ENCODE measurements at regions not wholly inside any gene's neighbourhood (a gene's known extent, or its start where the extent isn't known, plus 50 kb on each side); places are given as distances from the start of the nearest gene placed in this dataset.

DNA sequence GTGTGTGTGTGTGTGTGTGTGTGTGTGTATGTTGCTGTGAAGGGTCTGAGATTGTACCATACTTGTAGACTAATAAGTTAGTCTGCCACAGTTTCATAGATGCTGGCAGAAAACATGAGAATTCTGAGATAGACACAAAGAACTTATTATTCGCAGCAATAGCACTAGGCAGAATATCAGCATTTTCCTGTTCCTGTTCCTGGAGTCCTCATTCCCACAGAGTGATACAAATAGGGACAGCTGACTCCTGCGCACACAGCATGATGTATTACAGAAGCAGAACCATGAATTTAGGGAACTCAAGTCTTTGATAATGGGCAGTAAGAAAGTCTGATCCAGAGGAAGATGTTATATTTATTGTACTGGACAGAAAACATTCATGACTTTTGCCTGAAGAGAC, 1466.3 kb downstream of the DPP10 start:
- no peak for ATAC-seq
- no peaks in the 10 kb centered on the region for H3K27me3 ChIP-seq (replicated peaks in 1 of 2; ENCODE audit: control insufficient read depth in 2 of 2, insufficient read depth in 2 of 2, low read length in 1 of 2)
- no peak for DNase-seq (ENCODE audit: low read depth, low spot score)
- no peak overlapping the region for H3K27ac ChIP-seq (ENCODE audit: control insufficient read depth, insufficient read depth)
- TF ChIP-seq SMC3 (IDR thresholded peaks at IDR 0.05; ENCODE audit: borderline replicate concordance, low read length) = no peak
- TF ChIP-seq IRF4 (IDR thresholded peaks at IDR 0.05; ENCODE audit: low read depth, low read length) = no peak
- no peak for TF ChIP-seq MTA3 (IDR thresholded peaks at IDR 0.05; ENCODE audit: borderline replicate concordance, low read length)
- no peak for TF ChIP-seq NR2C1 (IDR thresholded peaks at IDR 0.05)
- TF ChIP-seq RB1 (IDR thresholded peaks at IDR 0.05; ENCODE audit: borderline replicate concordance) = no peak
- TF ChIP-seq USF1 (IDR thresholded peaks at IDR 0.05; ENCODE audit: borderline replicate concordance, extremely low read length, insufficient read depth, low read depth, low read length) = no peak
- no peak for TF ChIP-seq ZNF24 (IDR thresholded peaks at IDR 0.05)
- TF ChIP-seq EGR1 (IDR thresholded peaks at IDR 0.05; ENCODE audit: borderline replicate concordance in 1 of 2, low read depth in 2 of 2, low read length in 2 of 2) = no peak
- TF ChIP-seq, protein P1, sequence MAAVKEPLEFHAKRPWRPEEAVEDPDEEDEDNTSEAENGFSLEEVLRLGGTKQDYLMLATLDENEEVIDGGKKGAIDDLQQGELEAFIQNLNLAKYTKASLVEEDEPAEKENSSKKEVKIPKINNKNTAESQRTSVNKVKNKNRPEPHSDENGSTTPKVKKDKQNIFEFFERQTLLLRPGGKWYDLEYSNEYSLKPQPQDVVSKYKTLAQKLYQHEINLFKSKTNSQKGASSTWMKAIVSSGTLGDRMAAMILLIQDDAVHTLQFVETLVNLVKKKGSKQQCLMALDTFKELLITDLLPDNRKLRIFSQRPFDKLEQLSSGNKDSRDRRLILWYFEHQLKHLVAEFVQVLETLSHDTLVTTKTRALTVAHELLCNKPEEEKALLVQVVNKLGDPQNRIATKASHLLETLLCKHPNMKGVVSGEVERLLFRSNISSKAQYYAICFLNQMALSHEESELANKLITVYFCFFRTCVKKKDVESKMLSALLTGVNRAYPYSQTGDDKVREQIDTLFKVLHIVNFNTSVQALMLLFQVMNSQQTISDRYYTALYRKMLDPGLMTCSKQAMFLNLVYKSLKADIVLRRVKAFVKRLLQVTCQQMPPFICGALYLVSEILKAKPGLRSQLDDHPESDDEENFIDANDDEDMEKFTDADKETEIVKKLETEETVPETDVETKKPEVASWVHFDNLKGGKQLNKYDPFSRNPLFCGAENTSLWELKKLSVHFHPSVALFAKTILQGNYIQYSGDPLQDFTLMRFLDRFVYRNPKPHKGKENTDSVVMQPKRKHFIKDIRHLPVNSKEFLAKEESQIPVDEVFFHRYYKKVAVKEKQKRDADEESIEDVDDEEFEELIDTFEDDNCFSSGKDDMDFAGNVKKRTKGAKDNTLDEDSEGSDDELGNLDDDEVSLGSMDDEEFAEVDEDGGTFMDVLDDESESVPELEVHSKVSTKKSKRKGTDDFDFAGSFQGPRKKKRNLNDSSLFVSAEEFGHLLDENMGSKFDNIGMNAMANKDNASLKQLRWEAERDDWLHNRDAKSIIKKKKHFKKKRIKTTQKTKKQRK (IDR thresholded peaks at IDR 0.05; ENCODE audit: low read depth, low read length) = no peak
- TF ChIP-seq MLLT1 (IDR thresholded peaks at IDR 0.05) = no peak
- TF ChIP-seq, protein P2, sequence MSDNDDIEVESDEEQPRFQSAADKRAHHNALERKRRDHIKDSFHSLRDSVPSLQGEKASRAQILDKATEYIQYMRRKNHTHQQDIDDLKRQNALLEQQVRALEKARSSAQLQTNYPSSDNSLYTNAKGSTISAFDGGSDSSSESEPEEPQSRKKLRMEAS (IDR thresholded peaks at IDR 0.05; ENCODE audit: low read depth, low read length) = no peak
- TF ChIP-seq BACH1 (IDR thresholded peaks at IDR 0.05; ENCODE audit: borderline replicate concordance) = no peak
- TF ChIP-seq FOS (IDR thresholded peaks at IDR 0.05; ENCODE audit: borderline replicate concordance, extremely low read depth, insufficient read length) = no peak
- no peak for TF ChIP-seq STAT1 (conservative IDR thresholded peaks at IDR 0.05)
- TF ChIP-seq NR2C2 (IDR thresholded peaks at IDR 0.05; ENCODE audit: borderline replicate concordance, control insufficient read depth, insufficient read length, low read depth) = no peak
- TF ChIP-seq IKZF1 (conservative IDR thresholded peaks at IDR 0.05) = no peak
- TF ChIP-seq HDAC6 (IDR thresholded peaks at IDR 0.05; ENCODE audit: unreplicated experiment) = no peak
- no peak for TF ChIP-seq GABPA (IDR thresholded peaks at IDR 0.05; ENCODE audit: low read depth)
- no peak for TF ChIP-seq MXI1 (IDR thresholded peaks at IDR 0.05; ENCODE audit: low read depth, low read length)
- H3K9ac ChIP-seq (ENCODE audit: control insufficient read depth, insufficient read depth, low read length) = no peak overlapping the region
- ChIA-PET SMC1A (ENCODE audit: uncharacterized antibody, unreplicated experiment) (no interaction called here), POLR2A (no interaction called here), RAD21 (ENCODE audit: unreplicated experiment) (no interaction called here), CTCF (no interaction called here)
- H3K79me2 ChIP-seq (ENCODE audit: control insufficient read depth, insufficient read depth, low read length) = no peaks in the 10 kb centered on the region
- H3K4me1 ChIP-seq (ENCODE audit: control insufficient read depth, insufficient read depth, low read length) = no peaks in the 10 kb centered on the region
- 0% methylated on average over 2 of the region's 2 CpGs for WGBS (ENCODE audit: insufficient coverage, insufficient replicate concordance, low lambda C conversion rate, missing lambda C conversion rate)
- no peaks in the 10 kb centered on the region for H4K20me1 ChIP-seq (ENCODE audit: control insufficient read depth, insufficient read depth)
- no peak overlapping the region for H3K4me3 ChIP-seq
- no peaks in the 10 kb centered on the region for H3K9me3 ChIP-seq (replicated peaks; ENCODE audit: control insufficient read depth, insufficient read depth, low read length)
- intact Hi-C loops (cut with micrococcal nuclease; ENCODE audit: unreplicated experiment) (no loop called here), in situ Hi-C loops (cut with MboI) (no loop called here)
- no peak overlapping the region for H3K4me2 ChIP-seq (ENCODE audit: control insufficient read depth, insufficient read depth)
- FAIRE-seq = no peak
- BruUV-seq (replicated peaks) = no TSS peak
- no peak overlapping the region for H2AFZ ChIP-seq (ENCODE audit: control insufficient read depth, low read depth, low read length)
- H3K36me3 ChIP-seq (ENCODE audit: control insufficient read depth in 2 of 2, insufficient read depth in 2 of 2, low read length in 1 of 2) = no peaks in the 10 kb centered on the region

Data from GM12878 (cell line).